DMS114 treated with DMSO at 0.1 percent for 48 hours (cell line): ENCODE measurements at regions not wholly inside any gene's neighbourhood (a gene's known extent, or its start where the extent isn't known, plus 50 kb on each side); places are given as distances from the start of the nearest gene placed in this dataset.
"Not testable (repeated sequence)": the region's sequence is repeated elsewhere in the genome, so short reads cannot be mapped to it uniquely, and the experiment has no call there.

Experiments
- DNase-seq: peaks from one replicate; lab custom pipeline; 2025; ENCODE audit not compliant: unreplicated experiment; lab: John Stamatoyannopoulos, UW

DNA sequence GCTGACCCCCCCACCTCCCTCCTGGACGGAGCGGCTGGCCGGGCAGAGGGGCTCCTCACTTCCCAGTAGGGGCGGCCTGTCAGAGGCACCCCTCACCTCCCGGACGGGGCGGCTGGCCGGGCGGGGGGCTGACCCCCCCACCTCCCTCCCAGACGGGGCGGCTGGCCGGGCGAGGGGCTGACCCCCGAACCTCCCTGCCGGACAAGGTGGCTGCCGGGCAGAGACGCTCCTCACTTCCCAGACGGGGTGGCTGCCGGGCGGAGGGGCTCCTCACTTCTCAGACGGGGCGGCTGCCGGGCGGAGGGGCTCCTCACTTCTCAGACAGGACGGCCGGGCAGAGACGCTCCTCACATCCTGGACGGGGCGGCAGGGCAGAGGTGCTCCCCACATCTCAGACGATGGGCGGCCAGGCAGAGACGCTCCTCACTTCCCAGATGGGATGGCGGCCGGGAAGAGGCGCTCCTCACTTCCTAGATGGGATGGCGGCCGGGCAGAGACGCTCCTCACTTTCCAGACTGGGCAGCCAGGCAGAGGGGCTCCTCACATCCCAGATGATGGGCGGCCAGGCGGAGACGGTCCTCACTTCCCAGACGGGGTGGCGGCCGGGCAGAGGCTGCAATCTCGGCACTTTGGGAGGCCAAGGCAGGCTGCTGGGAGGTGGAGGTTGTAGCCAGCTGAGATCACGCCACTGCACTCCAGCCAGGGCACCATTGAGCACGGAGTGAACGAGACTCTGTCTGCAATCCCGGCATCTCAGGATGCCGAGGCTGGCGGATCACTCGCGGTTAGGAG lies 66.2 kb upstream of the PAPPA2 start:
- not testable (repeated sequence) for DNase-seq

- no peak for DNase-seq
Measured at GRCh38 chr1:176391621-176392020, 71.4 kb upstream of the PAPPA2 start.

- no peak for DNase-seq
Measured at GRCh38 chr1:176384841-176385240, 78.1 kb upstream of the PAPPA2 start.

DNA sequence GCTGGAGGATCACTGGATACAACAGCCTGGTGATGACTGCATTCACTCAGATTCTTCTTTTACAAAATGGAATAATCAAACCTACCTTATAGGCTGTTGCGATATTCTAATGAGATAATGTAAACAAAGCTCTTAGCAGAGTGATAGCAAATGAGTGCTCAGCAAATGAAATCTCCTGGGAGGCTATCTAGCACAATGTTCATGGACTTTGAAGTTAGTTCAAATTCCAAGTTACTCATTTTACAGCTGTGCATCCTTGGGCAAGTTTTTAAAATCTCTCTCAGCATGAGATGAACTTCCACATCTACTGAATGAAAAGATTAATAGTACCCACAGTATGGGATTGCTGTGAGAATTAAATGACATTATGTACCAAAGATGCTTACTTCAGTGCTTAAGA lies 80.8 kb upstream of the PAPPA2 start:
- no peak for DNase-seq

DNA sequence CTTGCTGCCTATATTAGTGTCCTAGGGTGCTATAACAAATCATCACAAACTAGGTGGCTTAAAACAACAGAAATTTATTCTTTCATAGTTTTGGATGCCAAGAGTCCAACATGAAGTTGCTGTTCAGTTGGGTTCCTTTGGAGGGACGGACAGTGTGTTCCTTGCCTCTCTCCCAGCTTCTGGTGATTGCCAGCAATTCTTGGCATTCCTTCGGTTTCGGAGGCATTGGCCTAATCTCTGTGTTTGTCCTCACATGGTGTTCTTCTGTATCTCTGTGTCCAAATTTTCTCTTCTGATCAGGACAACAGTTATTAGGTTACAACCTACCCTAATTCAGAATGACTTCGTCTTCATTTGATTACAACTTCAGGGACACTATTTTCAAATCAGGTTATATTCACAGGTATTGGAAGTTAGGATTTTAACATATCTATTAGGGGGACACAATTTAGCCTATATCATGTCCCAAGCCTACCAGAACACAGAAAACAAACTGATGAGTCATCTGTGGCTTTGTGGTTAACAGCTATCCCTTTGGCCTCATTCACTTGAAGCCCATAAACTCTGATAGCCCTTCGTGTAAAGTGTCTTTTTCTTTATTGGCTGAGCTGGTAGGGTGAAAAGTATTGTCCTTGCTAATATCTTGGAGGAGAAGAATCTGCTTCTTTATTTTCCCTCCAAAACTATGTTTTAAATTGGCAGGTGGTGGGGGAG lies 83.2 kb upstream of the PAPPA2 start:
- no peak for DNase-seq

- peak; percentile 59 for DNase-seq
Measured at GRCh38 chr1:176374967-176375569, 87.9 kb upstream of the PAPPA2 start.

DNA sequence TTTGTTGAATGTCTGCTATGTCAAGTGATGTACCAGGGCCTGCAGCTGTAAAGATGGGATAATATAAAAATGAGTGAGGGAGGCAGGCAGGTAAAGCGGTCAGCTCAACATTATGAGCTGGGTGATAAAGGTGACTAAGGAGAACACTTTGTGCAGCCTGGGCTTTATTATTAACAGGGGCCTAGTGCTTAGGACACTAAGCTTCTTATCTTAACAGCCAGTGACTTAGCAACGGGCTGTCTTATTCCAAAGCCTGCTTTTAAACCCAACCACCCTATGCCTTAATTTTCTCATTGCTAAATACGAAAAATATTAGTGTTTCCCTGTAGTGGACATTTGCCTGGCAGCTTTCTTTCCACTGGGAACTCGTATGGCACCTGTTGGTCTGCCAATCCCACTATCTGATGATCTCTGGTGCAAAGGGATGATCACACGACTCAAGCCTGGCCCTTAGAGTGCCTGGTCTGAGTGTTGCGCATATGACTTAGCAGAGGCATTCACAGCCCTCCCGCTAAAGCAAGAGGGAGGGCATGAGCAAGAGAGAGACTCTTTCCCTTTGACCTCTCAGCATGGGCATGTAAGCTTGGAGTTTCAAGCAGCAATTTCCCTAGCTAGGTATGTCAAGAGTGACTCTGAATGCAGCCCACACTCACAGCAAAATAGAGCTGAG lies 98.6 kb upstream of the PAPPA2 start:
- DNase-seq: no peak

DNA sequence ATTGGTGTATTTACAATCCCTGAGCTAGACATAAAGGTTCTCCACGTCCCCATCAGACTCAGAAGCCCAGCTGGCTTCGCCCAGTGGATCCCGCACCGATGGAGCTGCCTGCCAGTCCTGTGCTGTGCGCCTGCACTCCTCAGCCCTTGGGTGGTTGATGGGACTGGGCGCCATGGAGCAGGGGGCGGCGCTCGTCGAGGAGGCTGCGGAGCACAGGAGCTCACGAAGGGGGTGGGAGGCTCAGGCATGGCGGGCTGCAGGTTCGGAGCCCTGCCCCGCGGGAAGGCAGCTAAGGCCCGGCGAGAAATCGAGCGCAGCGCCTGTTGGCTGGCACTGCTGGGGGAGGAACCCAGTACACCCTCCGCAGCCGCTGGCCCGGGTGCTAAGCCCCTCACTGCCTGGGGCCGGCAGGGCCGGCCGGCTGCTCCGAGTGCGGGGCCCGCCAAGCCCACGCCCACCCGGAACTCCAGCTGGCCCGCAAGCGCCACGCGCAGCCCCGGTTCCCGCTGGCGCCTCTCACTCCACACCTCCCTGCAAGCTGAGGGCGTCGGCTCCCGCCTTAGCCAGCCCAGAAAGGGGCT lies 113.8 kb upstream of the PAPPA2 start:
- not testable (repeated sequence) for DNase-seq

DNA sequence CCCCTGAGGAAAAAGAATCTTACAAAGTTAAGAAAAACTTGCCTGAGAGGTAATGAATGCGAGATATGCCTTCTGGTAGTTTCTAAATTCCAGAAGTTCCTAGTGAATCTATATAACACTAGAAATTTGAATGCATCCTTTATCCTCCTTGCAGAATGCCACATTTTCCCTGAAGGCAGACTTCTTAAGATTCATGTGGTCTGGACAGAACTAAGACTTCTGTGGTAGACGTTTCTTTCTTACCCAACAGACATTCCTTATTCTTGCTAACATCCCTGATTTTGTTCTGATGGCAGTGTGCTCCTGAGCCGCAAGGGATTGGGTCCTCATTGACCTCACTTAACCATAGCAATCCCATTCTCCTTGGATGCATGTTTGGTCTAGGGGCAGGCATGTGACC lies 121.3 kb upstream of the PAPPA2 start:
- DNase-seq: no peak

- no peak for DNase-seq
Measured at GRCh38 chr1:176338877-176339276, 124.1 kb upstream of the PAPPA2 start.

DNA sequence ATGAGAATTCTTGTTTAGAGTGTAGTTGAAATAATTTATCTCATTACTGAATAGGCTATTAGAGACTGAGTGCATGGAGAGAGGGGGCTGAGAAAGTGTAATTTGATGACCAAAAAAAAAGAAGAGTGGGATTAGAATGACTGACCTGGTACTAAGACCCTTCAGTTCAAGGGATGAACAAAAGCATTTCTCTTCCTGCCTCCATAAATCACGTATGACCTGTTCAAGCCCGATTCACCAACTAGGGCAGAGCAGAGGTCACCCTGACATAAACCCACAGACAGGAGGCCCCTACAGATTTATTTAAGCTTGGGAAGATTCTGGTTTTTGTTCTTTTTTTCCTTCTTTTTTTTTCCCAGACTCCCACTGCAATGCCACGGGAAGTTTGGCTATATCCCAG lies 123.7 kb upstream of the COP1 start:
- no peak for DNase-seq

DNA sequence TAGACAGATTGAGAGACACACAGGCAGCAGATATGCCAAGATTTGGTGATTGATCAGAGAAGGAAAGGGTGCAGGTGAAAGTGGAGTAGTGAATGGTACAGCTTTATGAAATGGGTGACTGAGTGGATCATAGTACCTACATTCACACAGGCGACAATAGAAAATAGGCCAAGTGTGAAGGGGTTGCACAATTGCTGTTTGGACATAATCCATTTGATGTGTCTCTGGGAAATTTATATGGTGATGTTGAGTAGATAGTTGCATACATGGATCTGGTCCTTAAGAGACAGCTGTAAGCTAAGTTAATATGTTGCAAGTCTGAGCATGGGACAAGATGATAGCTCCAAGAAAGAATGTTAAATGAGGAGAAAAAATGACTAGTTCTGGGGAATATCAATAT lies 118.6 kb upstream of the COP1 start:
- DNase-seq: no peak

DNA sequence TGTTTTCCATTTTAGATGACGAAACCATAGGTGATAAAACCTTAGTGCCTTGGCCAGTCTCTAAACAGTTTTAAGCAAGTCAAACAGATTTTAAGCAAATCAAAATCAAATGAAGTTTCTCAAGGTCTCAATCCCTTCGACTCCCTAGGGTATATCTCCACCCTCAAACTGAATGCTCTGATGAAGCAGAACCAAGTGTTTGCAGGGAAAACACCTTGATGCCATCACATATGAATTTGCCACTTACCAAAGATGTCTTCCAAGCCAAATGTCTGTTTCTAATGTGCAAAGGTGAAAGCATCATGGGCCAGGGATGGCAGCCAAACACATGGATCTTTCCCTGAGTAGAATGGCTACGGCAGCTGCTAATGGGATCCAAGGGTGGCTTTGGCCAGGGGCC lies 116.4 kb upstream of the COP1 start:
- DNase-seq: no peak

DNA sequence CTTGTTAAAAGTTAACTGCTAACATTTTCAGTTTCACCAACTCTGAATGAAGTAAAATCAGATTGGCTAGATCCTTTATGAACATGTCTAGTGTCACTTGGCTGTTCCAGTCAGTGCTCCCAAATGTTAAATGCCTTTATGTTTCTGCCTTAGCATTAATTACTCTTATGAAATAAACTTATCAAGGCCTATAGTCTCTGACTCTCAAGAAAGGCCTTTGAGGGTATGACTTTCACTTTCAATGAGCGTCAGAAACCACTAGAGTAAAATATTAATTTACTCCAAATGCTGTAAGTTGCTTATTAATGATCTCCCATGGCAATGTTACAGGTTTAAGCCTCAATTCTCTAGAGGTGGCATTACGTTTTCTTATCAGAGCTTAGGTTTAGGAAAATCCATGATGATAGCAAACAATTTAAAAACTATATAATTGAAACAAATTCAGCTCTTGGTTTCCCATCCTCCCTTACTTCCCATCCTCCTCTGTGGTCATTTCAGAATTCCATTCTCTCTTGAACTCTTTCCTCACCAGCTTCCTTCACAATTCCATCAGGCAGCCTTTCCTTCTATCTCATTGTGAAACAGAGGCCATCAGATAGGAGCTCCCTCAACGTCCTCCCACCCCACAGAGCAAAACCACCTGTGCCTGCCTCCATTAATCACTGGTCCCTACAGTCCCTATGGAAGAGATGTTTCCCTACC lies 108.6 kb upstream of the COP1 start:
- DNase-seq: no peak

DNA sequence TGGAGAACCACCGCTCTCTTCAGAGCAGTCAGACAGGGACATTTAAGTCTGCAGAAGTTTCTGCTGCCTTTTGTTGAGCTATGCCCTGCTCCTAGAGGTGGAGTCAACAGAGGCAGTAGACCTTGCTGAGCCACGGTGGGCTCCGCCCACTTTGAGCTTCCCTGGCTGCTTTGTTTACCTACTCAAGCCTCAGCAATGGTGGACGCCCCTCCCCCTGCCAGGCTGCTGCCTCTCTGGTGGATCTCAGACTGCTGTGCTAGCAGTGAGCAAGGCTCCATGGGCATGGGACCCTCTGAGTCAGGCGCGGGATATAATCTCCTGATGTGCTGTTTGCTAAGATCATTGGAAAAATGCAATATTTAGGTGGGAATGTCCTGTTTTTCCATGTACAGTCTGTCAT lies 89.5 kb upstream of the COP1 start:
- not testable (repeated sequence) for DNase-seq

DNA sequence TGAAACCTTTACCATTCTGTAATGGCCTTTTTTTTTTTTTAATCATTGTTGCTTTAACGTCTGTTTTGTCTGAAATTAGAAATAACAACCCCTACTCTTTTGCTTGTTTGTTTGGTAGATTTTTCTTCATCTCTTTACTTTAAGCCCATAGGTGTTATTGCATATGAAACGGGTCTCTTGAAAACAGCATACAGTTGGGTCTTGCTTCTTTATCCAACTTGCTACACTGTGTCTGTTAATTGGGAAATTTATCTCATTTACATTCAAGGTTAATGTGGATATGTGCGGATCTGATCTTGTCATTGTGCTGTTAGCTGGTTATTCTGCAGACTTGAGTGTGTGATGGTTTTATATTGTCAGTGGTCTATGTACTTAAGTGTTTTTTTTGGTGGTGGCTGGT lies 78.9 kb upstream of the COP1 start:
- DNase-seq: no peak

DNA sequence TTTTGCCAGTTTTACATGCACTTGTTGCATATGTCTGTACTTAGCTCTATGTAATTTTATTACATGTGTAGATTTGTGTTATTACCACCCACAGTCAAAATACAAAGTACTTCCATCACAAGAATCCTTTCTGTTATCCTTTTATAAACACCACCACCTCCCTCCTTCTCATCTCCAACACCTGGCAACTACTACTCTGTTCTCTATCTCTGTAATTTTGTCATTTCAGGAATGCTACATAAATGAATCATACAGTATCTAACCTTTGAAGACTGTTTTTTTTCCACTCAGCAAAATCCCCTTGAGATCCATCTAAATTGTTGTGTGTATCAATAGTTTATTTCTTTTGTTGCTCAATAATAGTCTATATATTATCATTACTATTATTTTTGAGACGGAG lies 64.5 kb upstream of the COP1 start:
- DNase-seq: no peak
